Muscle of leg (tissue), 3 donors: ENCODE measurements at regions not wholly inside any gene's neighbourhood (a gene's known extent, or its start where the extent isn't known, plus 50 kb on each side); places are given as distances from the start of the nearest gene placed in this dataset.

ENCODE experiments used
- DNase-seq: peaks from one replicate; pipeline ENCODE4 v3.0.0; 2013
- H3K27ac ChIP-seq: one replicate; pipeline ENCODE4 v1.5.1; 2013; ENCODE audit warnings: mild to moderate bottlenecking, low read length, control low read depth
- H3K27me3 ChIP-seq: one replicate; pipeline ENCODE4 v1.6.1; 2013; ENCODE audit warnings: low read length; ENCODE audit not compliant: control insufficient read depth, insufficient read depth
- H3K36me3 ChIP-seq: one replicate; pipeline ENCODE4 v1.6.1; 2013; ENCODE audit warnings: low read length; ENCODE audit not compliant: control insufficient read depth, insufficient read depth
- H3K4me1 ChIP-seq: one replicate; pipeline ENCODE4 v1.6.1; 2013; ENCODE audit warnings: low read length; ENCODE audit not compliant: control insufficient read depth, insufficient read depth
- H3K4me3 ChIP-seq: one replicate; pipeline ENCODE4 v1.5.1; 2013; ENCODE audit warnings: low read length, control low read depth
- H3K9me3 ChIP-seq: replicated peaks from 2 replicates; pipeline ENCODE4 v1.6.1; 2013; ENCODE audit warnings: low read depth, low read length; ENCODE audit not compliant: control insufficient read depth
- WGBS: methylation state at CpG from one replicate; pipeline ENCODE4 v1.1.5; 2013; ENCODE audit warnings: missing lambda C conversion rate; ENCODE audit not compliant: insufficient coverage; 5-methylcytosine and 5-hydroxymethylcytosine counted together

DNA sequence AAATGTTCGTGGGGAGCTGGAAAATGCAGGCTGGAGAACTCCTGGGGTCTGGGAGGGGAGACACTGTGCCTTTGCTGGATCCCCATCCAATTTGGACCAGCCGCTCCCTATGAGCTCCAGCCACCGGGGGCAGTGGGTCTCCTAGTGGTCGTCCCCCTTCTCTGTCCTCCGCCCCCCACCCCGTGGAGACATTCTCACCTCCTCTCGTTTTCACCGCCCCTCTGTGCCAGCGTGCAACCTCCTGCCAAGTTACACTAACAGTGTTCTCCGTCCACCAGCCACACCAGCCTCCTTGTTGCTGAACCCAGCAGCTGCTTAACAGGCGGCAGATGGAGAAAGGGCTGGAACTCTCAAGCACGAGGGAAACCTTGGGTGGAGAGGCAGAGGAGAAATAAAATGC, 67.4 kb upstream of the SOX9 start:
- WGBS: 15% methylated on average over 6 of the region's 12 CpGs
- Histone ChIP-seq H3K4me1 (peaks cover 9% of the 10 kb centered on the region), H3K36me3 (no peaks in the 10 kb centered on the region), H3K27me3 (peaks cover 3% of the 10 kb centered on the region), H3K9me3 (no peaks in the 10 kb centered on the region), H3K4me3 (no peak overlapping the region), H3K27ac (no peak overlapping the region)
- DNase-seq: peak; percentile 34

DNA sequence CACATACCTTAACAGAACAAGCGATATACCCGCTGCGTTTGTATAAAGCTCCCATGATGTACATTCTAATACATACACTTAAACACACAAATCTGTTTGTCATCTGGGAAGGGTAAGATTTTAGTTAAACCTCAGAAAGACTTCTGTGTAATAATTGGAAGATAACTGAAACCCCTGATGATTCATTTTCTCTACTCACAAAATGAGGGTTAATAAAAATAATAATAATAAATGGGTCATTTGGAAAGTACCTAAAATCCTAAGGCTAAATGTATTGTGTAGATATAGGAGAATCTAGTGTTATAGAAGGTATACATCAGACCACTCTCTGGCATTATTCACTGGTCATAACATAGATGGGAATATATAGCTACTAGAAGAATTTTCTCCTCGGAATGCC, 64.7 kb upstream of the SOX9 start:
- no peaks in the 10 kb centered on the region for H3K9me3 ChIP-seq
- DNase-seq: no peak
- H3K4me1 ChIP-seq: peaks cover 9% of the 10 kb centered on the region
- H3K36me3 ChIP-seq: no peaks in the 10 kb centered on the region
- no CpG with 5 or more reads among the region's 4 CpGs for WGBS
- H3K27ac ChIP-seq: no peak overlapping the region
- peaks cover 3% of the 10 kb centered on the region for H3K27me3 ChIP-seq
- H3K4me3 ChIP-seq: no peak overlapping the region

DNA sequence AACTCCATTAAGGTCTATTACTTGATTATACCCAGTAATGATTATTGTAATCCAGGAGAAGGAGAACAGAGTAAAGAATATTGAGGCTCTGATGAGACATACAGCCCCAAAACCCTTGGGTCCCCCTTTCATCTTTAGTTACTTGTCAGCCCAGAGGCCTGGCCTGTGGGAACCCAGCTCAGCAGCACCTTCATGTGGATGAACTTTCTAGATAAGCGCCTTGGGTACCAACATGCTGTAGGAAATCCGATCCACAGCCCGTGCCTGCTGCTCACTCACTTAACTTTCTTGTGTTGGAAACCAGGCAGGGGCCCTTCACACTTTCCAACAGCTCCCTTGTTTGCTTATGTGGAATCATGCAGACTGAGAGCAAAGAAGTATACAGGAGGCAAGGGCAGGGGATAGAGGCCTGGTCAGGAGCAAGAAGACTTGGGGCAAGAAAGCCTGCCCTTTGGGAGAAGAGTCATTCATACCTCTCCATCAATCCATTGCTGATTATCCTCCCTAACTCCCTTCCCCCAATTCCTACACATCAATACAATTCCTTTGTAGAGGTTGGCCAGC, 64.0 kb upstream of the SOX9 start:
- Histone ChIP-seq H3K27me3 (peaks cover 3% of the 10 kb centered on the region), H3K36me3 (no peaks in the 10 kb centered on the region), H3K9me3 (no peaks in the 10 kb centered on the region), H3K27ac (no peak overlapping the region), H3K4me1 (peaks cover 9% of the 10 kb centered on the region), H3K4me3 (no peak overlapping the region)
- no CpG with 5 or more reads among the region's 3 CpGs for WGBS
- DNase-seq: no peak

DNA sequence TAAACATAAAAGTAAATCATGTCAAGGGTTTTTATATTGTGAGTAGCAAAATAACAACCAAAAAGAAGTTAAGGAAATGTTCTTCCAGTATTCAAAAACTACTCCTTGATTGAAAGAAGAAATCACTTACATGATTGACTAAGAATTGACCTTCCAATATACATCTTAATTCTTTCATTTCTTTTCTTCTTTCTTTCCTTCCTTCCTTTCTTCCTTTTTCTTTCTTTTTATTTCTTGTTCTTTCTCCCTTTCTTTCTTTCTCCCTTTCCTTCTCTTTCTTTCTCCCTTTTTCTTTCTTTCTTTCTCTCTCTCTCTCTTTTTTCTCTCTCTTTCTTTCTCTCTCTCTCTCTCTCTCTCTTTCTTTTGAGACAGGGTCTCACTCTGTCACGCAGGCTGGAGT, 60.7 kb upstream of the SOX9 start:
- Histone ChIP-seq H3K36me3 (no peaks in the 10 kb centered on the region), H3K4me1 (peaks cover 10% of the 10 kb centered on the region), H3K4me3 (no peak overlapping the region), H3K27ac (no peak overlapping the region), H3K27me3 (no peaks in the 10 kb centered on the region), H3K9me3 (no peaks in the 10 kb centered on the region)
- no peak for DNase-seq
- WGBS: no CpG with 5 or more reads among the region's 1 CpG

DNA sequence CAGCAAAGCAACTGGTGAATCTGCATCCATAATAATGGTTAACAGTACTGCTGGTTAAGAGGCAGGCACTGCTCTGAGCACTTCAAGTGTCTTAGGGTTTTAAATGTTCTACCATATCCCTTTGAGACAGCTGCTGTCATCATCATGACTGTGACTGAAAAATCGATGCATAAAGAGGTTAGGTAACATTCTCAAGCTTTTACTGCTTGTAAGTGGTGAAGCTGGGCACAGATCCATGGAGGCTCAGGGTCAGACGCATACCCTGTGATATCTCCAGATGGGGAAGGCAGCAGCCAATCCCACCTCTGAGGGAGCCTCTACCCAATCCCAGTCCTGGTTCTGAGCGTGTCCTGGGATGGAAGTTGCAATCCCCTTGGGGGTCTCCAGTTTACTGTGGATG, 57.6 kb upstream of the SOX9 start:
- H3K27me3 ChIP-seq: no peaks in the 10 kb centered on the region
- H3K9me3 ChIP-seq: no peaks in the 10 kb centered on the region
- no peaks in the 10 kb centered on the region for H3K36me3 ChIP-seq
- peak; percentile 7 for DNase-seq
- H3K4me1 ChIP-seq: peaks cover 10% of the 10 kb centered on the region
- WGBS: 17% methylated on average over 1 of the region's 3 CpGs
- no peak overlapping the region for H3K4me3 ChIP-seq
- no peak overlapping the region for H3K27ac ChIP-seq

DNA sequence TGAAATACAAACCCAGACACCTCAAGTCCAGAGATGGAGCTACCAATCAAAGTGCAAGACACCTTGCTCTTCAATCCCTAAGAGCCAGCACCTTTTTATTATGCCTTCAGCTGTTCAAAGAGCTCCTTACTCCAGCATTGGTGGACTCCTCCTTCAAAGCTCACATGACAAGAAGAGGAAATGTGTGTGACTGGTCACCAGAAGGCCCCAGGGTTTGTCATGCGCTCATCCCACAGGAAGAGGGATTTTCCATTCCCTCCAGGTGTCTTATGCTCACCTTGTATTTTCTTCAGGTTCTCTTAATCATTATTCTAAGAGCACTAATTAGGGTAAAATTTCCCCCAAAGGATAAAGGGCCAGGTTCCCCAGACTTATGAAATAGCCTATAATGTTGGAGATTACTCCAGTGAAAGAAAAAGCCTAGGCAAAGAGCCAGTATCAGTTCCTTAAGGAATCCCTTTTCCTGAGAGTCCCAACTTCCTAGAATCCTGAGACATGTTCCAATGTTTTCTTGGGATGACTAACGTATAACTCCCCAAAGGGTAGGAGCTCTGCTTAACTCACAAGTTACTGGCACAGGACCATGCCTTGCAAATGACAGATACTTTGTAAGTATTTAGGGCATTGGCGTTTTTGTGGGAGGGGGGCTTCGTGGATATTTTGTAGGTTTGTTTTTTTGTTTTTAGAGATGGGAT, 56.9 kb upstream of the SOX9 start:
- no CpG with 5 or more reads among the region's 4 CpGs for WGBS
- H3K27ac ChIP-seq: no peak overlapping the region
- no peaks in the 10 kb centered on the region for H3K9me3 ChIP-seq
- H3K4me3 ChIP-seq: no peak overlapping the region
- peaks cover 10% of the 10 kb centered on the region for H3K4me1 ChIP-seq
- no peaks in the 10 kb centered on the region for H3K27me3 ChIP-seq
- no peaks in the 10 kb centered on the region for H3K36me3 ChIP-seq
- DNase-seq: peak; percentile 75

DNA sequence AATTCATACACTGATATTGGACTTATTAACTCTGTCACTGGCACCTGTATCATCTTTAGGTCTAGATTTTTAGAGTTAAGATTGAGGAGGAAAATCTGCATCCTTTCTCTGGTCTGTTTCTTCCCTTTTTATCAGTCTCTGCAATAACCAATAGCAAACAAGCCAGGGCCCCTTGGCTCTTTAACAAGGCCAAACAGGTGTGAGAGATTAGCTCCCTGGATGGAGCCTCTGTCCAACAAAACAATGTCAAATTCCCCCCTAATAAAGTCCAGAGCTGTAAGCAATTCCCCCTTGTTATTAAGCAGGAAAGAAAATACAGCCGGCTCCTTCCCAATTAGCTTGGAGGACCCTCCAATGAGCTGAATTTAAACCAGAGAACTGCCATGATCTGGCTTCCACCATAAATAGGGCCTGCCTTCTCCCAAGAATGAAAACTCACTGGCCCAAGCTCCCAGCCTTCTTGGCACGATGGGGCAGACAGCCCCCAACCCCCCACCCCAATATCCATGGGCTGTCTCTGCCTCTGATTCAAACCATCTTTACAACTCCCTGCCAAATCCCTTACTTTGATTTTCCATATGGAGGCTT, 56.1 kb upstream of the SOX9 start:
- no peak overlapping the region for H3K4me3 ChIP-seq
- 13% methylated on average over 2 of the region's 2 CpGs for WGBS
- peak; percentile 86 for DNase-seq

DNA sequence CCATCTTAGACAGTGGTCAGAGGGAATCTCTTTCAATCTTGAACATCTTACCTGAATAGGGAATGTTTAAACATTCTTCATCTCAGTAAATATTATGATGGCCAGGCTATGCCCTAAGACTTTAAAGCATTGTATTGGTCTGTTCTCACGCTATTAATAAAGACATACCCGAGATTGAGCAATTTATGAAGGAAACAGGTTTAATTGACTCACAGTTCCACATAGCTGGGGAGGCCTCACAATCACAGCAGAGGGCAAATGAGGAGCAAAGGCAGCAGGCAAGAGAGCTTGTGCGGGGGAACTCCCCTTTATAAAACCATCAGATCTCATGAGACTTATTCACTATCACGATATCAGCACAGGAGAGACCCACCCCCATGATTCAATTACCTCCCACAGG, 55.3 kb upstream of the SOX9 start:
- H3K4me3 ChIP-seq: no peak overlapping the region
- no peak for DNase-seq
- H3K4me1 ChIP-seq: peaks cover 10% of the 10 kb centered on the region
- no peaks in the 10 kb centered on the region for H3K9me3 ChIP-seq
- no peak overlapping the region for H3K27ac ChIP-seq
- H3K36me3 ChIP-seq: no peaks in the 10 kb centered on the region
- H3K27me3 ChIP-seq: no peaks in the 10 kb centered on the region
- WGBS: 92% methylated on average over 2 of the region's 4 CpGs

More for the DNA sequence above, 56.1 kb upstream of the SOX9 start:
- Histone ChIP-seq H3K27me3 (no peaks in the 10 kb centered on the region), H3K4me1 (peaks cover 10% of the 10 kb centered on the region), H3K36me3 (no peaks in the 10 kb centered on the region), H3K27ac (no peak overlapping the region), H3K9me3 (no peaks in the 10 kb centered on the region)

DNA sequence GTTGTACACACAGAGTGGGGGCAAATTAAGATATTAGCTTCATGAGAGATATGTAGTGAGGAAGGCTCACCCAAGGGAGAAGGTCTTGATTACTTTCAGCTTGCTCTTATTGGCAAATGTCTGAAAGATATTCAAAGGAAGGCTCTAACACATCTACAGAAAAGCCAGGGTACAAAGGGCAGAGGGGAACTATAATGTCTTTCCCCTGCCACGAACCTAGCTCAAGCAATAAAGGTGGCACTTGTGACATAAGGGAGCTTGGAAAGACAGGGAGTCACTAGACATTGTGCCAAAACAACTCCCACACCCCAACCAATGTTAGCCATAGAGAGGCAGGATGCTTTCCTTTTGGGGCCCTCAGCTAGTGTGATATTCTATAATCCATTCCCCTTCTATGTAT, 52.2 kb upstream of the SOX9 start:
- Histone ChIP-seq H3K4me3 (no peak overlapping the region), H3K27me3 (no peaks in the 10 kb centered on the region), H3K4me1 (peaks cover 6% of the 10 kb centered on the region), H3K9me3 (no peaks in the 10 kb centered on the region), H3K36me3 (no peaks in the 10 kb centered on the region), H3K27ac (no peak overlapping the region)
- DNase-seq: no peak
- WGBS: no CpG with 5 or more reads among the region's 1 CpG

DNA sequence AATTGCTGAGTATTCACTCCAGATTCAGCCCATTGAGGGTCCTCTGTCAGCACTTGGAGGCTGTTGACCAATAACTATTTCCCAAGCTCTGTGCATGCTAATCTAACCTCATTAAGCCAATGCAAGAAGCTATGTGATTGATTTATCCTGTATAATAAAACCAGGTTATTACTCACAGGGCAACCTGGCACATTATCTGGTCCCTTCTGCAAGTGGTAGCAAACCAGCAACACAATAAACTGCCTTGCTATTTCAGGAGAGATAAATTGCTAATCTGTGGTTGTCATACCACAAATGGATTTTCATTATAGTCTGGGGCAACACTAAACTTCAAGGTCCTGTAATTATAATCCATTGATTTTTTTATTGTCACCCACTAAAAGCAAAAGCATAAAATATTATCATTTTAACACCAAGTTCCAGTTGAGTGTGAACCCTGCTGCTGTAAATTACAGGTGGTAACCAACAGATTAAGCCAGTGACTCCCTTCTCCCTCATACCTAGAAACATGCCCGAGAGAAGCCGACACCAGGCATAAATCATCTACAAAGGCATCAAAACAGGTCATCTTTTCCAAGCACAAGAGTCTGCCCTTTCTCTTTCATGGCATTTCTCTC, 51.1 kb upstream of the SOX9 start:
- no peak overlapping the region for H3K27ac ChIP-seq
- no peaks in the 10 kb centered on the region for H3K9me3 ChIP-seq
- H3K36me3 ChIP-seq: no peaks in the 10 kb centered on the region
- peaks cover 4% of the 10 kb centered on the region for H3K4me1 ChIP-seq
- no peak overlapping the region for H3K4me3 ChIP-seq
- H3K27me3 ChIP-seq: no peaks in the 10 kb centered on the region
- 36% methylated on average over 2 of the region's 2 CpGs for WGBS
- no peak for DNase-seq
